Nephron (organoid): ENCODE measurements at regions not wholly inside any gene's neighbourhood (a gene's known extent, or its start where the extent isn't known, plus 50 kb on each side); places are given as distances from the start of the nearest gene placed in this dataset.

Source experiments
- H3K27ac Mint-ChIP-seq, 3 experiments: 2 replicates each; pipeline ENCODE4 v1.8.0; 2020; ENCODE audit warnings: mixed read lengths in 3 of 3, mild to moderate bottlenecking in 2 of 3, moderate library complexity in 1 of 3
- H3K27me3 Mint-ChIP-seq: 2 replicates; pipeline ENCODE4 v1.8.0; 2021; ENCODE audit warnings: low read depth, mild to moderate bottlenecking, moderate library complexity, mixed read lengths
- H3K36me3 Mint-ChIP-seq: 2 replicates; pipeline ENCODE4 v1.8.0; 2020; ENCODE audit warnings: low read depth, mixed read lengths
- H3K4me1 Mint-ChIP-seq: 2 replicates; pipeline ENCODE4 v1.8.0; 2020; ENCODE audit warnings: mixed read lengths
- H3K4me3 Mint-ChIP-seq, 3 experiments: 2 replicates each; pipeline ENCODE4 v1.8.0; 2020; ENCODE audit warnings: mild to moderate bottlenecking in 3 of 3, mixed read lengths in 3 of 3, moderate library complexity in 2 of 3
- H3K9me3 Mint-ChIP-seq: 2 replicates; pipeline ENCODE4 v1.8.0; 2020; ENCODE audit warnings: mixed read lengths
- CTCF ChIP-seq, 3 experiments: fragments of 200-600 bp; sonication (generic); IDR thresholded peaks; one replicate each; pipeline ENCODE4 v1.5.0; 2021; ENCODE audit warnings: antibody characterized with exemption in 3 of 3; ENCODE audit not compliant: unreplicated experiment in 3 of 3

- no peaks in the 10 kb centered on the region for H3K36me3 Mint-ChIP-seq
- no peak for TF ChIP-seq CTCF (IDR thresholded peaks at IDR 0.05; ENCODE audit: unreplicated experiment in 3 of 3)
- no peak overlapping the region for H3K4me3 Mint-ChIP-seq
- no peak overlapping the region for H3K27ac Mint-ChIP-seq
- no peaks in the 10 kb centered on the region for H3K4me1 Mint-ChIP-seq
- H3K27me3 Mint-ChIP-seq, result peaks cover 5% of the 10 kb centered on the region
- no peaks in the 10 kb centered on the region for H3K9me3 Mint-ChIP-seq
These were observed 233.4 kb downstream of the HNRNPD start for GRCh38 chr4:82140422-82140821.

- H3K36me3 Mint-ChIP-seq, result no peaks in the 10 kb centered on the region
- no peak overlapping the region for H3K4me3 Mint-ChIP-seq
- no peaks in the 10 kb centered on the region for H3K4me1 Mint-ChIP-seq
- no peak for TF ChIP-seq CTCF (IDR thresholded peaks at IDR 0.05; ENCODE audit: unreplicated experiment in 3 of 3)
- no peak overlapping the region for H3K27ac Mint-ChIP-seq
- no peaks in the 10 kb centered on the region for H3K9me3 Mint-ChIP-seq
- peaks cover under 1% of the 10 kb centered on the region for H3K27me3 Mint-ChIP-seq
These were observed 234.5 kb downstream of the HNRNPD start for GRCh38 chr4:82139287-82139686.

GRCh38 chr4:82138374-82138773 lies 235.4 kb downstream of the HNRNPD start:
- Mint-ChIP-seq H3K4me3 (no peak overlapping the region), H3K27ac (no peak overlapping the region), H3K9me3 (no peaks in the 10 kb centered on the region), H3K36me3 (no peaks in the 10 kb centered on the region), H3K27me3 (no peaks in the 10 kb centered on the region), H3K4me1 (no peaks in the 10 kb centered on the region)
- TF ChIP-seq CTCF (IDR thresholded peaks at IDR 0.05; ENCODE audit: unreplicated experiment in 3 of 3), result no peak

- Mint-ChIP-seq H3K36me3 (no peaks in the 10 kb centered on the region), H3K27ac (no peak overlapping the region), H3K9me3 (no peaks in the 10 kb centered on the region), H3K4me3 (no peak overlapping the region), H3K27me3 (no peaks in the 10 kb centered on the region), H3K4me1 (no peaks in the 10 kb centered on the region)
- no peak for TF ChIP-seq CTCF (IDR thresholded peaks at IDR 0.05; ENCODE audit: unreplicated experiment in 3 of 3)
These were observed 237.5 kb downstream of the HNRNPD start for GRCh38 chr4:82136161-82136801.

- no peaks in the 10 kb centered on the region for H3K4me1 Mint-ChIP-seq
- no peak overlapping the region for H3K4me3 Mint-ChIP-seq
- H3K36me3 Mint-ChIP-seq, result no peaks in the 10 kb centered on the region
- no peak overlapping the region for H3K27ac Mint-ChIP-seq
- H3K9me3 Mint-ChIP-seq, result no peaks in the 10 kb centered on the region
- H3K27me3 Mint-ChIP-seq, result peaks cover 4% of the 10 kb centered on the region
- no peak for TF ChIP-seq CTCF (IDR thresholded peaks at IDR 0.05; ENCODE audit: unreplicated experiment in 3 of 3)
These were observed 245.4 kb downstream of the HNRNPD start for GRCh38 chr4:82128355-82128754.

GRCh38 chr4:82126512-82127040 lies 247.2 kb downstream of the HNRNPD start:
- H3K27me3 Mint-ChIP-seq, result peaks cover 4% of the 10 kb centered on the region
- TF ChIP-seq CTCF (IDR thresholded peaks at IDR 0.05; ENCODE audit: unreplicated experiment in 3 of 3), result no peak
- no peaks in the 10 kb centered on the region for H3K9me3 Mint-ChIP-seq
- no peaks in the 10 kb centered on the region for H3K4me1 Mint-ChIP-seq
- no peak overlapping the region for H3K4me3 Mint-ChIP-seq
- H3K27ac Mint-ChIP-seq, result no peak overlapping the region
- H3K36me3 Mint-ChIP-seq, result no peaks in the 10 kb centered on the region
